ENCODE measurements at regions not wholly inside any gene's neighbourhood (a gene's known extent, or its start where the extent isn't known, plus 50 kb on each side); places are given as distances from the start of the nearest gene placed in this dataset.

DNA sequence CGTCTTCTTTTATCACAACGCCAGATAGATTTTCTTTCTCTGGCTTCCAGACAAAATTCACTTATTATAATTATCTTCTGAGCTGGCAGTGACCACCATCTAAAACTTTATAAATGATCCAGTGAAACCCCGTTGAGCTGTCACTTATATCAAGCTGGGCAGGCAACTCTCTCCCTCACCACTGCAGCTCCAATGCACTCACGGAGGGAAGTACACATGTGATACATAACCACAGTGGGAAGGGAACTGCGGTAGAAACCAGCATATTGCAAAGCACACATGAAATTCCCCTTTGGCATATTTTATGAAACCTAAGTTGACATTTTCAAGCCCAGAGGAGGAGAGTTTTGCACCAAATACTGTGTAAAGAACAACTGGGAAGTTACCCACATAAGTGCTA is 536.9 kb downstream of the HACE1 start:
- Mint-ChIP-seq H3K9me3 (peaks cover 5% of the 10 kb centered on the region), H3K27ac (no peak overlapping the region), H3K36me3 (ENCODE audit: low read depth) (no peaks in the 10 kb centered on the region), H3K27me3 (ENCODE audit: insufficient read depth) (peaks cover 2% of the 10 kb centered on the region), H3K4me1 (peaks cover 13% of the 10 kb centered on the region), H3K4me3 (no peak overlapping the region)
- Histone ChIP-seq H3K27me3 (ENCODE audit: control insufficient read depth, insufficient read depth, low read length, poor library complexity, severe bottlenecking) (no peaks in the 10 kb centered on the region), H3K9me3 (ENCODE audit: control insufficient read depth, low read length) (peaks cover 5% of the 10 kb centered on the region), H3K9ac (ENCODE audit: extremely low read depth, low read length, poor library complexity, severe bottlenecking) (no peak overlapping the region), H3K27ac (ENCODE audit: low read depth, low read length) (no peak overlapping the region), H3K4me1 (ENCODE audit: control insufficient read depth, insufficient read depth, low read length) (peaks cover 4% of the 10 kb centered on the region), H3K36me3 (ENCODE audit: control insufficient read depth, insufficient read depth, low read length) (no peaks in the 10 kb centered on the region), H3K4me3 (ENCODE audit: low read length) (no peak overlapping the region)
- 87 to 88% methylated on average over 4 to 5 of the region's 5 CpGs for WGBS, 2 experiments (ENCODE audit: insufficient coverage in 1 of 2, insufficient read length in 1 of 2)
- no peak for TF ChIP-seq CTCF (conservative IDR thresholded peaks at IDR 0.05)
- DNase-seq = no peak

DNA sequence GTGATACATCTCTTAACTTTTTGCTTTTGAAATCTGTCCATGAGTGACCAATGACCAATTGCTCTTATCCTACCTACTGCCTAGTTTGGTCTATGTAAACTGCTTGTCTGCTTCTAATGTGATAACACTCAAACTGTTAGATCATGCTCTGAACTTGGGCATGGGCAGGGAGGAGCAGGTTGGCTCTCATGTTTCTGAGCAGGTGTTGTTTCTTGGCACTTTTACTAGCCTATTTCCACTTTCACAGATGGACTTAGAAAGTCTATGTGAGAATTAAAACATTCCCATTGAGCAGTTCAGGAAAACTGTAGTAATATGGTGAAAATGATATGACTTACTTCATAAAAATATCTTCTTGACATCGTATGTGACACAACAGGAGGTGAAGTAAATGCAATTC is 538.4 kb downstream of the HACE1 start:
- no peaks in the 10 kb centered on the region for H3K9me3 ChIP-seq (ENCODE audit: control insufficient read depth, low read length)
- no peak for DNase-seq
- no peak overlapping the region for H3K4me3 ChIP-seq (ENCODE audit: low read length)
- H3K36me3 ChIP-seq (ENCODE audit: control insufficient read depth, insufficient read depth, low read length) = no peaks in the 10 kb centered on the region
- no peak overlapping the region for H3K4me3 Mint-ChIP-seq
- peaks cover 4% of the 10 kb centered on the region for H3K4me1 ChIP-seq (ENCODE audit: control insufficient read depth, insufficient read depth, low read length)
- H3K9me3 Mint-ChIP-seq = no peaks in the 10 kb centered on the region
- H3K27ac Mint-ChIP-seq = no peak overlapping the region
- H3K27me3 ChIP-seq (ENCODE audit: control insufficient read depth, insufficient read depth, low read length, poor library complexity, severe bottlenecking) = no peaks in the 10 kb centered on the region
- no peaks in the 10 kb centered on the region for H3K36me3 Mint-ChIP-seq (ENCODE audit: low read depth)
- no peak for TF ChIP-seq CTCF (conservative IDR thresholded peaks at IDR 0.05)
- peaks cover 2% of the 10 kb centered on the region for H3K27me3 Mint-ChIP-seq (ENCODE audit: insufficient read depth)
- H3K9ac ChIP-seq (ENCODE audit: extremely low read depth, low read length, poor library complexity, severe bottlenecking) = no peak overlapping the region
- H3K27ac ChIP-seq (ENCODE audit: low read depth, low read length) = no peak overlapping the region
- peaks cover 8% of the 10 kb centered on the region for H3K4me1 Mint-ChIP-seq
- WGBS, 2 experiments (ENCODE audit: insufficient coverage in 1 of 2, insufficient read length in 1 of 2) = 100% methylated on average over 1 of the region's 1 CpG; no CpG with 5 or more reads in 1 of the 2 experiments

DNA sequence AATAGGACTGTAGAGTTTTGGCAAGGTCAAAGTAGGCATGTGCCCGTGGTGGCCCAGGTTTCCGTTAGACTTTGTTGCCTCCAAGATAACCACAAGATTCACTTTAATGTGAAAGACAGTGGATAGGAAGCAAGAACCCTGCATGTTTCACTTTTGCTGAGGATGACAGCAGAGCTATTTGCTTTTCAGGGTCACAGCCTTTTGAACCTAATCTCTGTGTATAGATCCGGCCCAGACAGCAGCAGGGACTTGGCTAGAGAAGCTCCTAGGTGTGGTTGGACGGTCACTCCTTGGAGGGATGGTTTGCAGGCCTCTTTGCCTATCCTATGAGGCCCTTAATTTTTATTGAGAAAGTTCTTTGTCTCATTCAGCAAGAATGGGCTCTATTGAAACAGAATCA is 538.8 kb downstream of the HACE1 start:
- no peak overlapping the region for H3K27ac Mint-ChIP-seq
- H3K4me3 Mint-ChIP-seq = no peak overlapping the region
- H3K4me1 Mint-ChIP-seq = peaks cover 7% of the 10 kb centered on the region
- H3K36me3 Mint-ChIP-seq (ENCODE audit: low read depth) = no peaks in the 10 kb centered on the region
- Histone ChIP-seq H3K27me3 (ENCODE audit: control insufficient read depth, insufficient read depth, low read length, poor library complexity, severe bottlenecking) (no peaks in the 10 kb centered on the region), H3K4me3 (ENCODE audit: low read length) (no peak overlapping the region), H3K36me3 (ENCODE audit: control insufficient read depth, insufficient read depth, low read length) (no peaks in the 10 kb centered on the region), H3K27ac (ENCODE audit: low read depth, low read length) (no peak overlapping the region), H3K4me1 (ENCODE audit: control insufficient read depth, insufficient read depth, low read length) (peaks cover 2% of the 10 kb centered on the region), H3K9ac (ENCODE audit: extremely low read depth, low read length, poor library complexity, severe bottlenecking) (no peak overlapping the region), H3K9me3 (ENCODE audit: control insufficient read depth, low read length) (no peaks in the 10 kb centered on the region)
- H3K9me3 Mint-ChIP-seq = no peaks in the 10 kb centered on the region
- peaks cover 2% of the 10 kb centered on the region for H3K27me3 Mint-ChIP-seq (ENCODE audit: insufficient read depth)
- no peak for DNase-seq
- TF ChIP-seq CTCF (conservative IDR thresholded peaks at IDR 0.05) = no peak
- 43 to 65% methylated on average over 2 to 4 of the region's 4 CpGs for WGBS, 2 experiments (ENCODE audit: insufficient coverage in 1 of 2, insufficient read length in 1 of 2)
